H1 (cell line): ENCODE measurements at regions not wholly inside any gene's neighbourhood (a gene's known extent, or its start where the extent isn't known, plus 50 kb on each side); places are given as distances from the start of the nearest gene placed in this dataset.

Experiments
- ATF3 ChIP-seq: IDR thresholded peaks from 2 replicates; pipeline ENCODE4 v1.6.1; 2011; ENCODE audit warnings: low read depth, mild to moderate bottlenecking, low read length; ENCODE audit not compliant: insufficient read depth
- CTCF ChIP-seq, 3 experiments: IDR thresholded peaks; 1 replicate in 2 of 3; 2 replicates in 1 of 3; pipeline versions ENCODE4 v1.5.1 to v1.6.1; 2011; ENCODE audit warnings: low read length in 3 of 3, mild to moderate bottlenecking in 3 of 3, inconsistent platforms in 2 of 3, low read depth in 1 of 3, moderate library complexity in 1 of 3; ENCODE audit not compliant: insufficient read depth in 1 of 3; ENCODE audit errors: control extremely low read depth in 1 of 3
- EZH2 ChIP-seq: fragments of 200-600 bp; sonication (generic); IDR thresholded peaks from 2 replicates; pipeline ENCODE4 v1.7.1; 2012; ENCODE audit warnings: low read depth, mild to moderate bottlenecking, moderate library complexity, low read length, inconsistent platforms; ENCODE audit not compliant: severe bottlenecking
- JUN ChIP-seq: IDR thresholded peaks from 2 replicates; pipeline ENCODE4 v1.6.1; 2011; ENCODE audit warnings: low read depth, mild to moderate bottlenecking, improper control_type of control experiment, low read length
- KDM5A ChIP-seq: fragments of 200-600 bp; IDR thresholded peaks from 2 replicates; pipeline ENCODE4 v1.7.1; 2012; ENCODE audit warnings: mild to moderate bottlenecking, low read length, inconsistent platforms, mixed read lengths
- MAX ChIP-seq: IDR thresholded peaks from 2 replicates; pipeline ENCODE4 v1.6.1; 2012; ENCODE audit warnings: inconsistent platforms
- POLR2A ChIP-seq, 2 experiments: IDR thresholded peaks; 1 replicate in 1 of 2; 2 replicates in 1 of 2; pipeline ENCODE4 v1.6.1; 2011; ENCODE audit warnings: low read depth in 2 of 2, low read length in 2 of 2, mild to moderate bottlenecking in 2 of 2; ENCODE audit errors: control extremely low read depth in 1 of 2

DNA sequence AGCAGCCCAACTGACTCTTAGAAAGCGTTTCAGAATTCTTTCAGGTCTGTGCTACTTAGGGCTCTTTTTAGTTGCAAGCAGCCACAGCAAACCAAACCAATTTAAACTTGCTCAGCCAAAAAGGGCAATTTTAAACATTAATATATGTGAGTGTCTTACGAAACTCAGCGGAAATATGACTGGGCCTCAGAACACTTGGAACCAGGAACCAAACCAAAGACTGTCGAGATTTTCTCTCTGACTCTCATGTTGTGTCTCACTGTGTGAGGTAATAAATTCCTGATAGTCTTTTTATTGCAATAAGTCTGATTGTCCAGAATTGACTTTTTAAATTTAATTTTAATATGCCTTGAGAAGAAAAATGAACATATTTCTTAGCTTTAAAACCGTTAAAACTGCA lies 122.3 kb downstream of the SYF2 start:
- TF ChIP-seq CTCF (IDR thresholded peaks at IDR 0.05; ENCODE audit: control extremely low read depth in 1 of 3, insufficient read depth in 1 of 3, low read depth in 1 of 3, low read length in 3 of 3) (no peak), ATF3 (no peak), KDM5A (no peak), POLR2A (IDR thresholded peaks at IDR 0.05; ENCODE audit: control extremely low read depth in 1 of 2, low read depth in 2 of 2, low read length in 2 of 2) (no peak), MAX (no peak), EZH2 (no peak), JUN (no peak)
